Liver (tissue), 8 donors: ENCODE measurements at regions not wholly inside any gene's neighbourhood (a gene's known extent, or its start where the extent isn't known, plus 50 kb on each side); places are given as distances from the start of the nearest gene placed in this dataset.

Source experiments
- DNase-seq: peaks from one replicate; pipeline ENCODE4 v3.0.0-alpha.2; 2017; ENCODE audit warnings: low spot score
- H3K27ac ChIP-seq, 2 donors: one replicate each; pipeline ENCODE4 v1.7.0; 2013; ENCODE audit warnings: inconsistent platforms in 2 of 2, low read length in 2 of 2, control low read depth in 1 of 2, low read depth in 1 of 2, mild to moderate bottlenecking in 1 of 2
- H3K27me3 ChIP-seq, 4 donors: one replicate each; pipeline versions ENCODE4 v1.6.1 to v1.7.0; 2013; ENCODE audit warnings: low read length in 3 of 4, inconsistent platforms in 1 of 4, mild to moderate bottlenecking in 1 of 4, moderate library complexity in 1 of 4; ENCODE audit not compliant: control insufficient read depth in 4 of 4, insufficient read depth in 4 of 4
- H3K36me3 ChIP-seq, 4 donors: one replicate each; pipeline versions ENCODE4 v1.6.1 to v1.7.0; 2013; ENCODE audit warnings: low read length in 3 of 4, mild to moderate bottlenecking in 3 of 4, low read depth in 1 of 4, moderate library complexity in 1 of 4; ENCODE audit not compliant: control insufficient read depth in 4 of 4, insufficient read depth in 3 of 4
- H3K4me1 ChIP-seq, 4 donors: one replicate each; pipeline versions ENCODE4 v1.6.1 to v1.7.0; 2013; ENCODE audit warnings: low read length in 3 of 4, mild to moderate bottlenecking in 3 of 4, moderate library complexity in 1 of 4; ENCODE audit not compliant: control insufficient read depth in 4 of 4, insufficient read depth in 4 of 4
- H3K4me3 ChIP-seq, 3 donors: one replicate each; pipeline versions ENCODE4 v1.6.1 to v1.7.0; 2013; ENCODE audit warnings: low read length in 3 of 3, control low read depth in 1 of 3, low read depth in 1 of 3, mild to moderate bottlenecking in 1 of 3
- H3K9ac ChIP-seq, 2 donors: one replicate each; pipeline ENCODE4 v1.7.0; 2013; ENCODE audit warnings: low read length in 2 of 2, mild to moderate bottlenecking in 2 of 2, moderate library complexity in 2 of 2, control low read depth in 1 of 2, low read depth in 1 of 2
- H3K9me3 ChIP-seq, 4 donors: one replicate each; pipeline versions ENCODE4 v1.6.1 to v1.7.0; 2013; ENCODE audit warnings: low read length in 3 of 4; ENCODE audit not compliant: control insufficient read depth in 4 of 4
- EGR1 ChIP-seq, 2 donors: IDR thresholded peaks; 2 replicates each; pipeline ENCODE4 v1.6.1; 2016 to 2018; ENCODE audit warnings: antibody characterized with exemption in 2 of 2, low read depth in 2 of 2
- FOXA2 ChIP-seq: IDR thresholded peaks from 2 replicates; pipeline ENCODE4 v1.6.1; 2016; ENCODE audit warnings: antibody characterized with exemption
- HNF4A ChIP-seq, 2 donors: conservative IDR thresholded peaks; 2 replicates each; pipeline ENCODE4 v1.6.1; 2016; ENCODE audit warnings: antibody characterized with exemption in 2 of 2, mild to moderate bottlenecking in 2 of 2
- HNF4G ChIP-seq: IDR thresholded peaks from 2 replicates; pipeline ENCODE4 v1.6.1; 2016; ENCODE audit warnings: antibody characterized with exemption
- JUND ChIP-seq, 2 donors: IDR thresholded peaks; 2 replicates each; pipeline ENCODE4 v1.6.1; 2016; ENCODE audit warnings: antibody characterized with exemption in 2 of 2
- RAD21 ChIP-seq, 2 donors: IDR thresholded peaks; 2 replicates each; pipeline ENCODE4 v1.6.1; 2016; ENCODE audit warnings: antibody characterized with exemption in 2 of 2, mild to moderate bottlenecking in 2 of 2
- SP1 ChIP-seq: IDR thresholded peaks from 2 replicates; pipeline ENCODE4 v1.6.1; 2018; ENCODE audit warnings: antibody characterized with exemption, mild to moderate bottlenecking
- YY1 ChIP-seq: IDR thresholded peaks from 2 replicates; pipeline ENCODE4 v1.6.1; 2016; ENCODE audit warnings: antibody characterized with exemption, mild to moderate bottlenecking
- WGBS: extraction: QIAGEN DNeasy Blood & Tissue Kit; methylation state at CpG from one replicate; pipeline ENCODE4 v1.1.7; 2013; 5-methylcytosine and 5-hydroxymethylcytosine counted together
- TF ChIP-seq, protein P1 (sequence below): fragments of 150-350 bp; IDR thresholded peaks from 2 replicates; pipeline ENCODE4 v1.5.1; 2017; ENCODE audit warnings: improper control_type of control experiment, low read depth, low read length; ENCODE audit not compliant: missing input control
- TF ChIP-seq, protein P2 (sequence below): IDR thresholded peaks from 2 replicates; pipeline ENCODE4 v1.6.1; 2016; ENCODE audit warnings: antibody characterized with exemption, mild to moderate bottlenecking
- TF ChIP-seq, protein P3 (sequence below): IDR thresholded peaks from 2 replicates; pipeline ENCODE4 v1.6.1; 2016; ENCODE audit warnings: antibody characterized with exemption
- donor health status: healthy.
- donor health status: healthy.
- donor health status: healthy.
- donor health status: healthy.
- donor health status: healthy.

DNA sequence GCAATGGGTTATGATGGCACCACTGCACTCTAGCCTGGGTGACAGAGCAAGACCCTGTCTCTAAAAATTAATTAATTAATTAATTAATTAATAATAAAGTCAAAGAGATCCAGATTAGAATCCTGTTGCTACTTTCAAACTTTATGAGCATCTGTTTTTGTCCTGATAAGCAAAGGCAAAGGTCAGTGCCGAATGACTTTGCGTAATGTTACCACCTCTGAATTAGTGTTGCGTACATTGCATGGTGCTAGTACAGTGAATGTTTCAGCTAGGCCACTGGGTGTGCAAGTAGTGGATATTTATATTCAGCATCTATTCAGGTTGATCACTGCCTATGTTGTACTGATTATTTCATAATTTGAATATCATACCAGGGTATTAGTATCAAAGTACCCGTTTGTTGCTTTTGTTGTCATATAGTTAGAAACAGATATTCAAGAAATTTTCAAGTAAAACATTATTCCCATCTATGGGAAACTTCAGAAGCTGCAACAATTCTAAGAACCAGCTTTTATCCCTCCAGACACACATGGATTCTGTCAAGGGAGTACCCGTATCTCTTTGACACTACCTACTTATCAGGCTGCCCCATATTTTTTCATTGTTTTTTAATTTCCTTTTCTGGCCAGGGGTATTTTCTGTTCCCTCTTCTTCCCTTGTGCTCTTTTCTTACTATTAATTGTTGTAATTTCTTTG is 127.1 kb upstream of the GRM7 start:
- Histone ChIP-seq H3K4me3 (no peak overlapping the region), H3K9ac (no peak overlapping the region), H3K27me3 (peaks cover 0 to 2% (median 0%) of the 10 kb centered on the region in 4 donors), H3K4me1 (no peaks in the 10 kb centered on the region), H3K36me3 (no peaks in the 10 kb centered on the region), H3K9me3 (no peaks in the 10 kb centered on the region), H3K27ac (no peak overlapping the region)
- 76% methylated on average over 5 of the region's 5 CpGs for WGBS
- TF ChIP-seq HNF4A (conservative IDR thresholded peaks at IDR 0.05) (no peak), HNF4G (no peak), YY1 (no peak), JUND (IDR thresholded peaks at IDR 0.05) (no peak), FOXA2 (no peak), RAD21 (IDR thresholded peaks at IDR 0.05) (no peak)
- TF ChIP-seq, protein P1, sequence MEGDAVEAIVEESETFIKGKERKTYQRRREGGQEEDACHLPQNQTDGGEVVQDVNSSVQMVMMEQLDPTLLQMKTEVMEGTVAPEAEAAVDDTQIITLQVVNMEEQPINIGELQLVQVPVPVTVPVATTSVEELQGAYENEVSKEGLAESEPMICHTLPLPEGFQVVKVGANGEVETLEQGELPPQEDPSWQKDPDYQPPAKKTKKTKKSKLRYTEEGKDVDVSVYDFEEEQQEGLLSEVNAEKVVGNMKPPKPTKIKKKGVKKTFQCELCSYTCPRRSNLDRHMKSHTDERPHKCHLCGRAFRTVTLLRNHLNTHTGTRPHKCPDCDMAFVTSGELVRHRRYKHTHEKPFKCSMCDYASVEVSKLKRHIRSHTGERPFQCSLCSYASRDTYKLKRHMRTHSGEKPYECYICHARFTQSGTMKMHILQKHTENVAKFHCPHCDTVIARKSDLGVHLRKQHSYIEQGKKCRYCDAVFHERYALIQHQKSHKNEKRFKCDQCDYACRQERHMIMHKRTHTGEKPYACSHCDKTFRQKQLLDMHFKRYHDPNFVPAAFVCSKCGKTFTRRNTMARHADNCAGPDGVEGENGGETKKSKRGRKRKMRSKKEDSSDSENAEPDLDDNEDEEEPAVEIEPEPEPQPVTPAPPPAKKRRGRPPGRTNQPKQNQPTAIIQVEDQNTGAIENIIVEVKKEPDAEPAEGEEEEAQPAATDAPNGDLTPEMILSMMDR, result no peak
- DNase-seq, result no peak

DNA sequence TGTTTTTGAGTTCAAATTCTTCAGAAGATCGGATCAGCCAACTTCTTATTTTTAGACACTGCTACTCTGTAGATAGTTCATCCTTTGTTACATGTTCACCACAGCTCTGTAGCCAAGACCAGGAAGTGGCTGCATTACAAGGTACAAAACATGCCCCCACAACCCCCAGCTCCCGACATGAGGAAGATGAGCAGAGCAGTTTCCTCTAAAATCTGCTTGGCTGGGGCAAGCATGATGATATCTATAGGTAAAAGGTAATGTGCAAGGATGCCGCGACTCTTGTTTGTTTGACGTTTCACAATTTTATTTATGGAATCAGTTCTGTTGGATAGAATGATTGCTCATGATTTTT is 126.5 kb upstream of the GRM7 start:
- no peak overlapping the region for H3K4me3 ChIP-seq
- no peak for DNase-seq
- H3K27ac ChIP-seq, result no peak overlapping the region
- H3K27me3 ChIP-seq, result peaks cover 0 to under 1% (median 0%) of the 10 kb centered on the region in 4 donors
- H3K9ac ChIP-seq, result no peak overlapping the region
- TF ChIP-seq, protein P2, sequence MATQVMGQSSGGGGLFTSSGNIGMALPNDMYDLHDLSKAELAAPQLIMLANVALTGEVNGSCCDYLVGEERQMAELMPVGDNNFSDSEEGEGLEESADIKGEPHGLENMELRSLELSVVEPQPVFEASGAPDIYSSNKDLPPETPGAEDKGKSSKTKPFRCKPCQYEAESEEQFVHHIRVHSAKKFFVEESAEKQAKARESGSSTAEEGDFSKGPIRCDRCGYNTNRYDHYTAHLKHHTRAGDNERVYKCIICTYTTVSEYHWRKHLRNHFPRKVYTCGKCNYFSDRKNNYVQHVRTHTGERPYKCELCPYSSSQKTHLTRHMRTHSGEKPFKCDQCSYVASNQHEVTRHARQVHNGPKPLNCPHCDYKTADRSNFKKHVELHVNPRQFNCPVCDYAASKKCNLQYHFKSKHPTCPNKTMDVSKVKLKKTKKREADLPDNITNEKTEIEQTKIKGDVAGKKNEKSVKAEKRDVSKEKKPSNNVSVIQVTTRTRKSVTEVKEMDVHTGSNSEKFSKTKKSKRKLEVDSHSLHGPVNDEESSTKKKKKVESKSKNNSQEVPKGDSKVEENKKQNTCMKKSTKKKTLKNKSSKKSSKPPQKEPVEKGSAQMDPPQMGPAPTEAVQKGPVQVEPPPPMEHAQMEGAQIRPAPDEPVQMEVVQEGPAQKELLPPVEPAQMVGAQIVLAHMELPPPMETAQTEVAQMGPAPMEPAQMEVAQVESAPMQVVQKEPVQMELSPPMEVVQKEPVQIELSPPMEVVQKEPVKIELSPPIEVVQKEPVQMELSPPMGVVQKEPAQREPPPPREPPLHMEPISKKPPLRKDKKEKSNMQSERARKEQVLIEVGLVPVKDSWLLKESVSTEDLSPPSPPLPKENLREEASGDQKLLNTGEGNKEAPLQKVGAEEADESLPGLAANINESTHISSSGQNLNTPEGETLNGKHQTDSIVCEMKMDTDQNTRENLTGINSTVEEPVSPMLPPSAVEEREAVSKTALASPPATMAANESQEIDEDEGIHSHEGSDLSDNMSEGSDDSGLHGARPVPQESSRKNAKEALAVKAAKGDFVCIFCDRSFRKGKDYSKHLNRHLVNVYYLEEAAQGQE, result no peak
- TF ChIP-seq JUND (IDR thresholded peaks at IDR 0.05), result no peak
- no peak for TF ChIP-seq SP1
- TF ChIP-seq, protein P3, sequence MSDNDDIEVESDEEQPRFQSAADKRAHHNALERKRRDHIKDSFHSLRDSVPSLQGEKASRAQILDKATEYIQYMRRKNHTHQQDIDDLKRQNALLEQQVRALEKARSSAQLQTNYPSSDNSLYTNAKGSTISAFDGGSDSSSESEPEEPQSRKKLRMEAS, result no peak
- no peak for TF ChIP-seq EGR1 (IDR thresholded peaks at IDR 0.05; ENCODE audit: low read depth in 2 of 2)
- no peak for TF ChIP-seq RAD21 (IDR thresholded peaks at IDR 0.05)
- WGBS, result 79% methylated on average over 5 of the region's 5 CpGs
- H3K9me3 ChIP-seq, result no peaks in the 10 kb centered on the region
- H3K4me1 ChIP-seq, result no peaks in the 10 kb centered on the region
- H3K36me3 ChIP-seq, result no peaks in the 10 kb centered on the region
